HepG2 (cell line): ENCODE measurements at regions not wholly inside any gene's neighbourhood (a gene's known extent, or its start where the extent isn't known, plus 50 kb on each side); places are given as distances from the start of the nearest gene placed in this dataset.

Source experiments
- ATAC-seq: fragments of 200-7000 bp; cut with Tn5 transposase; 3 replicates; pipeline ENCODE4 v1.9.1; 2020; ENCODE audit warnings: mild to moderate bottlenecking, moderate library complexity
- BruUV-seq: library from RNA; stranded (reverse); fragments of 400-500 nt; replicated peaks from 2 replicates; lab custom pipeline; 2021; lab: Mats Ljungman, UMichigan
- CTCF ChIA-PET: fragments of 300-600 bp; formaldehyde crosslinking; extraction: SDS; loops from one replicate; lab custom pipeline; 2021; ENCODE audit warnings: low total read pairs, inconsistent platforms, low intra/inter-chr PET ratio; lab: Yijun Ruan, JAX
- POLR2A ChIA-PET: fragments of 350-600 bp; sonication (Branson Sonifier 250); formaldehyde crosslinking; loops from one replicate; lab custom pipeline; 2020; ENCODE audit warnings: antibody characterized with exemption, inconsistent platforms; lab: Yijun Ruan, JAX
- DNase-seq: peaks from one replicate; pipeline ENCODE4 v3.0.0-alpha.2; 2015; ENCODE audit warnings: low spot score
- FAIRE-seq: peaks from 3 replicates; lab custom pipeline; 2011; peaks lifted over from hg19 to GRCh38; lab: Jason Lieb, UNC
- H2AFZ ChIP-seq: one replicate; pipeline ENCODE4 v1.6.1; 2011; ENCODE audit warnings: low read length, inconsistent platforms
- H3K27ac ChIP-seq: fragments of 300-600 bp; 3 replicates; pipeline ENCODE4 v1.8.0; 2011; ENCODE audit warnings: mixed run types, mild to moderate bottlenecking, mixed read lengths, low read length, inconsistent platforms; ENCODE audit not compliant: insufficient read depth; ENCODE audit errors: extremely low read length
- H3K27me3 ChIP-seq, 2 experiments: fragments of 200-600 bp in 1 of 2; 2 replicates in 1 of 2; 3 replicates in 1 of 2; pipeline versions ENCODE4 v1.6.0 to v1.8.0; 2011; ENCODE audit warnings: low read length in 2 of 2, mild to moderate bottlenecking in 2 of 2, moderate library complexity in 2 of 2, inconsistent platforms in 1 of 2; ENCODE audit not compliant: insufficient read depth in 2 of 2, control insufficient read depth in 1 of 2
- H3K36me3 ChIP-seq, 2 experiments: fragments of 200-600 bp in 1 of 2; replicated peaks in 1 of 2; 2 replicates in 1 of 2; 3 replicates in 1 of 2; pipeline versions ENCODE4 v1.5.1 to v1.8.0; 2011; ENCODE audit warnings: low read length in 2 of 2, inconsistent platforms in 1 of 2; ENCODE audit not compliant: insufficient read depth in 2 of 2, control insufficient read depth in 1 of 2
- H3K4me1 ChIP-seq: 2 replicates; pipeline ENCODE4 v1.5.1; 2012; ENCODE audit warnings: low read length, inconsistent platforms; ENCODE audit not compliant: insufficient read depth
- H3K4me2 ChIP-seq: 2 replicates; pipeline ENCODE4 v1.6.0; 2011; ENCODE audit warnings: low read depth, low read length, inconsistent platforms
- H3K4me3 ChIP-seq, 3 experiments: fragments of 200-600 bp in 1 of 3; sonication (generic), shearing (Covaris generic) in 1 of 3; replicated peaks in 1 of 3; 2 replicates each; pipeline ENCODE4 v1.5.1; 2011 to 2016; ENCODE audit warnings: low read length in 3 of 3, inconsistent platforms in 2 of 3, low read depth in 2 of 3, mild to moderate bottlenecking in 2 of 3, control low read depth in 1 of 3, mixed read lengths in 1 of 3; ENCODE audit not compliant: insufficient read depth in 1 of 3
- H3K79me2 ChIP-seq: one replicate; pipeline ENCODE4 v1.6.1; 2011; ENCODE audit warnings: low read length, inconsistent platforms; ENCODE audit not compliant: insufficient read depth
- H3K9ac ChIP-seq: 2 replicates; pipeline ENCODE4 v1.6.0; 2011; ENCODE audit warnings: mild to moderate bottlenecking, low read depth, low read length, inconsistent platforms; ENCODE audit not compliant: insufficient read depth
- H3K9me3 ChIP-seq: 2 replicates; pipeline ENCODE4 v1.5.1; 2012; ENCODE audit warnings: mild to moderate bottlenecking, low read length
- H4K20me1 ChIP-seq: 2 replicates; pipeline ENCODE4 v1.6.0; 2011; ENCODE audit warnings: inconsistent platforms, mild to moderate bottlenecking, low read length, moderate library complexity; ENCODE audit not compliant: insufficient read depth
- NFYB ChIP-seq: sonication (generic); formaldehyde crosslinking; IDR thresholded peaks from 2 replicates; pipeline ENCODE4 v1.4.0; 2020; ENCODE audit warnings: missing genetic modification reagents
- SIX1 ChIP-seq: sonication (generic); formaldehyde crosslinking; IDR thresholded peaks from 2 replicates; pipeline ENCODE4 v1.4.0; 2020; ENCODE audit warnings: missing genetic modification reagents, borderline replicate concordance
- UBTF ChIP-seq: sonication (generic); formaldehyde crosslinking; IDR thresholded peaks from 2 replicates; pipeline ENCODE4 v1.4.0; 2020; ENCODE audit warnings: mild to moderate bottlenecking, missing genetic modification reagents
- ZMYM2 ChIP-seq: sonication (generic); formaldehyde crosslinking; IDR thresholded peaks from 2 replicates; pipeline ENCODE4 v1.8.0; 2022; ENCODE audit warnings: mild to moderate bottlenecking, missing genetic modification reagents
- ZNF543 ChIP-seq: sonication (generic); formaldehyde crosslinking; IDR thresholded peaks from 2 replicates; pipeline ENCODE4 v1.4.0; 2020; ENCODE audit warnings: mild to moderate bottlenecking, missing genetic modification reagents
- ZNF788 ChIP-seq: sonication (generic); formaldehyde crosslinking; IDR thresholded peaks from 2 replicates; pipeline ENCODE4 v1.5.0; 2020; ENCODE audit warnings: mild to moderate bottlenecking, missing genetic modification reagents, borderline replicate concordance
- WGBS: methylation state at CpG from one replicate; pipeline ENCODE4 v1.1.6; 2017; ENCODE audit warnings: low lambda C conversion rate; 5-methylcytosine and 5-hydroxymethylcytosine counted together
- in situ Hi-C: cut with HindIII; loops from 2 replicates; pipeline ENCODE4 v1.10.0; 2017; ENCODE audit warnings: low pct_unique_long_range_greater_than_20kb; ENCODE audit not compliant: extremely low pct_ligation_motif_present
- intact Hi-C: fragments of 100-400 bp; cut with micrococcal nuclease; formaldehyde crosslinking; loops from one replicate; pipeline ENCODE4 v1.10.0; 2022; ENCODE audit not compliant: unreplicated experiment

- Histone ChIP-seq H3K4me2 (no peak overlapping the region), H3K9ac (no peak overlapping the region), H4K20me1 (no peaks in the 10 kb centered on the region), H3K79me2 (no peaks in the 10 kb centered on the region), H3K36me3 (no peaks in the 10 kb centered on the region), H3K9me3 (no peaks in the 10 kb centered on the region), H3K4me1 (no peaks in the 10 kb centered on the region), H2AFZ (no peak overlapping the region), H3K4me3 (no peak overlapping the region), H3K27me3 (peaks cover 0 to 4% of the 10 kb centered on the region in 2 experiments; a peak in 2 of 5 replicates), H3K27ac (no peak overlapping the region)
- in situ Hi-C loops (no loop called here), intact Hi-C loops (no loop called here)
- DNase-seq (no peak), ATAC-seq (no peak), FAIRE-seq (no peak)
- POLR2A ChIA-PET = no interaction called here
- CTCF ChIA-PET = no interaction called here
- no peak for TF ChIP-seq SIX1 (CRISPR knock-in tag)
- TF ChIP-seq UBTF = no peak
- no peak for TF ChIP-seq ZNF543 (CRISPR knock-in tag)
- TF ChIP-seq NFYB = no peak
- TF ChIP-seq ZNF788 (CRISPR knock-in tag) = no peak
- TF ChIP-seq ZMYM2 (CRISPR knock-in tag) = no peak
- no TSS peak for BruUV-seq
- WGBS = 5% methylated on average over 6 of the region's 7 CpGs
Observed at GRCh38 chr12:108043750-108044533, 85.1 kb upstream of the WSCD2 start.
